Osteoblast (primary cell): ENCODE measurements at regions not wholly inside any gene's neighbourhood (a gene's known extent, or its start where the extent isn't known, plus 50 kb on each side); places are given as distances from the start of the nearest gene placed in this dataset.

Experiments used
- DNase-seq: peaks from one replicate; pipeline ENCODE4 v3.0.0; 2011; ENCODE audit warnings: low spot score, mixed read lengths; ENCODE audit not compliant: insufficient read length; ENCODE audit errors: missing footprints
- H2AFZ ChIP-seq: 2 replicates; pipeline ENCODE4 v1.6.0; 2011; ENCODE audit warnings: mild to moderate bottlenecking, low read length
- H3K27ac ChIP-seq: 2 replicates; pipeline ENCODE4 v1.5.1; 2011; ENCODE audit warnings: mild to moderate bottlenecking, low read depth, low read length, moderate library complexity
- H3K27me3 ChIP-seq: 2 replicates; pipeline ENCODE4 v1.6.0; 2012; ENCODE audit warnings: mild to moderate bottlenecking, control low read depth, inconsistent platforms, low read length, moderate library complexity; ENCODE audit not compliant: insufficient read depth
- H3K36me3 ChIP-seq: 2 replicates; pipeline ENCODE4 v1.5.1; 2011; ENCODE audit warnings: mild to moderate bottlenecking, low read length, control low read depth, moderate library complexity; ENCODE audit not compliant: insufficient read depth
- H3K4me1 ChIP-seq: 2 replicates; pipeline ENCODE4 v1.5.1; 2011; ENCODE audit warnings: mild to moderate bottlenecking, low read length, control low read depth, moderate library complexity; ENCODE audit not compliant: insufficient read depth
- H3K4me2 ChIP-seq: 2 replicates; pipeline ENCODE4 v1.6.0; 2011; ENCODE audit warnings: mild to moderate bottlenecking, low read length; ENCODE audit not compliant: insufficient read depth
- H3K4me3 ChIP-seq: fragments of 200-600 bp; sonication (generic); 3 replicates; pipeline ENCODE4 v1.5.1; 2012; ENCODE audit warnings: mild to moderate bottlenecking, low read length, inconsistent platforms; ENCODE audit not compliant: insufficient read depth
- H3K79me2 ChIP-seq: 2 replicates; pipeline ENCODE4 v1.6.0; 2012; ENCODE audit warnings: mild to moderate bottlenecking, low read length, control low read depth, inconsistent platforms; ENCODE audit not compliant: insufficient read depth
- H3K9me3 ChIP-seq: 2 replicates; pipeline ENCODE4 v1.5.1; 2011; ENCODE audit warnings: low read depth, low read length, control low read depth
- H4K20me1 ChIP-seq: 2 replicates; pipeline ENCODE4 v1.6.0; 2012; ENCODE audit warnings: mild to moderate bottlenecking, low read length, control low read depth; ENCODE audit not compliant: insufficient read depth
- CTCF ChIP-seq: IDR thresholded peaks from 2 replicates; pipeline ENCODE4 v1.5.1; 2011; ENCODE audit warnings: mild to moderate bottlenecking, low read depth, low read length, moderate library complexity; ENCODE audit errors: extremely low read depth

GRCh38 chr1:9449976-9450696 lies 89.1 kb upstream of the SLC25A33 start:
- H3K4me3 ChIP-seq = no peak overlapping the region
- no peak for TF ChIP-seq CTCF
- H2AFZ ChIP-seq = no peak overlapping the region
- peaks cover 15% of the 10 kb centered on the region for H3K4me1 ChIP-seq
- H3K9me3 ChIP-seq = no peaks in the 10 kb centered on the region
- H3K27ac ChIP-seq = no peak overlapping the region
- H3K79me2 ChIP-seq = no peaks in the 10 kb centered on the region
- no peaks in the 10 kb centered on the region for H3K27me3 ChIP-seq
- DNase-seq = no peak
- no peaks in the 10 kb centered on the region for H3K36me3 ChIP-seq
- no peaks in the 10 kb centered on the region for H4K20me1 ChIP-seq
- H3K4me2 ChIP-seq = no peak overlapping the region

GRCh38 chr1:9451081-9451480 lies 88.2 kb upstream of the SLC25A33 start:
- Histone ChIP-seq H2AFZ (no peak overlapping the region), H3K36me3 (no peaks in the 10 kb centered on the region), H3K79me2 (no peaks in the 10 kb centered on the region), H3K4me1 (peaks cover 23% of the 10 kb centered on the region), H3K4me3 (no peak overlapping the region), H3K9me3 (no peaks in the 10 kb centered on the region), H3K27ac (no peak overlapping the region), H3K4me2 (no peak overlapping the region), H4K20me1 (no peaks in the 10 kb centered on the region), H3K27me3 (no peaks in the 10 kb centered on the region)
- no peak for DNase-seq
- TF ChIP-seq CTCF = no peak

GRCh38 chr1:9452516-9453140 lies 86.6 kb upstream of the SLC25A33 start:
- Histone ChIP-seq H3K4me1 (peaks cover 23% of the 10 kb centered on the region), H3K27ac (no peak overlapping the region)
- no peak for TF ChIP-seq CTCF

GRCh38 chr1:9453375-9453774 lies 85.9 kb upstream of the SLC25A33 start:
- H4K20me1 ChIP-seq = no peaks in the 10 kb centered on the region
- H3K79me2 ChIP-seq = no peaks in the 10 kb centered on the region
- no peak overlapping the region for H3K27ac ChIP-seq
- no peaks in the 10 kb centered on the region for H3K9me3 ChIP-seq
- H3K4me2 ChIP-seq = no peak overlapping the region
- no peaks in the 10 kb centered on the region for H3K36me3 ChIP-seq
- no peaks in the 10 kb centered on the region for H3K27me3 ChIP-seq
- peaks cover 19% of the 10 kb centered on the region for H3K4me1 ChIP-seq
- no peak overlapping the region for H3K4me3 ChIP-seq
- TF ChIP-seq CTCF = no peak
- H2AFZ ChIP-seq = no peak overlapping the region
- no peak for DNase-seq

More at GRCh38 chr1:9452516-9453140, 86.6 kb upstream of the SLC25A33 start:
- H3K36me3 ChIP-seq = no peaks in the 10 kb centered on the region
- H2AFZ ChIP-seq = no peak overlapping the region
- no peak overlapping the region for H3K4me2 ChIP-seq
- no peaks in the 10 kb centered on the region for H3K9me3 ChIP-seq
- no peak for DNase-seq
- no peaks in the 10 kb centered on the region for H4K20me1 ChIP-seq
- H3K4me3 ChIP-seq = no peak overlapping the region
- H3K27me3 ChIP-seq = no peaks in the 10 kb centered on the region
- H3K79me2 ChIP-seq = no peaks in the 10 kb centered on the region
